ENCODE measurements at regions not wholly inside any gene's neighbourhood (a gene's known extent, or its start where the extent isn't known, plus 50 kb on each side); places are given as distances from the start of the nearest gene placed in this dataset.

GRCh38 chr12:92991134-92991533 is 62.0 kb upstream of the EEA1 start:
- TF ChIP-seq POLR2A (IDR thresholded peaks at IDR 0.05; ENCODE audit: low read depth, low read length) (no peak), CEBPB (IDR thresholded peaks at IDR 0.05; ENCODE audit: low read depth, low read length) (no peak), BHLHE40 (IDR thresholded peaks at IDR 0.05; ENCODE audit: low read depth, low read length) (no peak), FOS (IDR thresholded peaks at IDR 0.05; ENCODE audit: low read depth, low read length) (no peak), CTCF (conservative IDR thresholded peaks at IDR 0.05; ENCODE audit: low read depth, low read length) (no peak), MAFK (IDR thresholded peaks at IDR 0.05; ENCODE audit: low read depth, low read length) (no peak), MAZ (IDR thresholded peaks at IDR 0.05; ENCODE audit: borderline replicate concordance, low read depth, low read length) (no peak), CHD1 (IDR thresholded peaks at IDR 0.05; ENCODE audit: low read depth, low read length) (no peak), SMC3 (IDR thresholded peaks at IDR 0.05; ENCODE audit: low read depth, low read length) (no peak), RFX5 (IDR thresholded peaks at IDR 0.05; ENCODE audit: low read depth, low read length) (no peak), NFE2L2 (IDR thresholded peaks at IDR 0.05; ENCODE audit: low read depth, low read length) (no peak)

Data from IMR-90 (cell line).